Ishikawa (cell line): ENCODE measurements at regions not wholly inside any gene's neighbourhood (a gene's known extent, or its start where the extent isn't known, plus 50 kb on each side); places are given as distances from the start of the nearest gene placed in this dataset.

Experiments
- EGR1 ChIP-seq: IDR thresholded peaks from 2 replicates; pipeline ENCODE4 v1.6.1; 2012
- TCF12 ChIP-seq: IDR thresholded peaks from 2 replicates; pipeline ENCODE4 v1.6.1; 2012; ENCODE audit warnings: low read depth

GRCh38 chr3:117809186-117810081, 1099.9 kb downstream of the TUSC7 start:
- TF ChIP-seq EGR1 = no peak
- no peak for TF ChIP-seq TCF12
